SK-N-SH (cell line): ENCODE measurements at regions not wholly inside any gene's neighbourhood (a gene's known extent, or its start where the extent isn't known, plus 50 kb on each side); places are given as distances from the start of the nearest gene placed in this dataset.

ENCODE experiments used
- REST ChIP-seq: IDR thresholded peaks from 2 replicates; pipeline ENCODE4 v1.6.1; 2012; ENCODE audit warnings: mild to moderate bottlenecking, low read depth, low read length, moderate library complexity
- TAF1 ChIP-seq: IDR thresholded peaks from 2 replicates; pipeline ENCODE4 v1.6.1; 2012; ENCODE audit warnings: low read depth, mild to moderate bottlenecking, low read length, moderate library complexity, borderline replicate concordance
- ZBTB33 ChIP-seq: IDR thresholded peaks from 2 replicates; pipeline ENCODE4 v1.4.0; 2012; ENCODE audit warnings: low read depth, borderline replicate concordance
- TF ChIP-seq, protein P1 (sequence below): fragments of 200-600 bp; sonication (generic); IDR thresholded peaks from 2 replicates; pipeline ENCODE4 v1.6.1; 2017; ENCODE audit warnings: antibody characterized with exemption, mild to moderate bottlenecking, moderate library complexity

GRCh38 chrX:148265829-148266228 is 234.6 kb upstream of the AFF2 start:
- TF ChIP-seq, protein P1, sequence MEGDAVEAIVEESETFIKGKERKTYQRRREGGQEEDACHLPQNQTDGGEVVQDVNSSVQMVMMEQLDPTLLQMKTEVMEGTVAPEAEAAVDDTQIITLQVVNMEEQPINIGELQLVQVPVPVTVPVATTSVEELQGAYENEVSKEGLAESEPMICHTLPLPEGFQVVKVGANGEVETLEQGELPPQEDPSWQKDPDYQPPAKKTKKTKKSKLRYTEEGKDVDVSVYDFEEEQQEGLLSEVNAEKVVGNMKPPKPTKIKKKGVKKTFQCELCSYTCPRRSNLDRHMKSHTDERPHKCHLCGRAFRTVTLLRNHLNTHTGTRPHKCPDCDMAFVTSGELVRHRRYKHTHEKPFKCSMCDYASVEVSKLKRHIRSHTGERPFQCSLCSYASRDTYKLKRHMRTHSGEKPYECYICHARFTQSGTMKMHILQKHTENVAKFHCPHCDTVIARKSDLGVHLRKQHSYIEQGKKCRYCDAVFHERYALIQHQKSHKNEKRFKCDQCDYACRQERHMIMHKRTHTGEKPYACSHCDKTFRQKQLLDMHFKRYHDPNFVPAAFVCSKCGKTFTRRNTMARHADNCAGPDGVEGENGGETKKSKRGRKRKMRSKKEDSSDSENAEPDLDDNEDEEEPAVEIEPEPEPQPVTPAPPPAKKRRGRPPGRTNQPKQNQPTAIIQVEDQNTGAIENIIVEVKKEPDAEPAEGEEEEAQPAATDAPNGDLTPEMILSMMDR = no peak
- TF ChIP-seq TAF1 = no peak
- TF ChIP-seq REST = no peak
- TF ChIP-seq ZBTB33 = no peak
